ENCODE measurements at regions not wholly inside any gene's neighbourhood (a gene's known extent, or its start where the extent isn't known, plus 50 kb on each side); places are given as distances from the start of the nearest gene placed in this dataset.

DNA sequence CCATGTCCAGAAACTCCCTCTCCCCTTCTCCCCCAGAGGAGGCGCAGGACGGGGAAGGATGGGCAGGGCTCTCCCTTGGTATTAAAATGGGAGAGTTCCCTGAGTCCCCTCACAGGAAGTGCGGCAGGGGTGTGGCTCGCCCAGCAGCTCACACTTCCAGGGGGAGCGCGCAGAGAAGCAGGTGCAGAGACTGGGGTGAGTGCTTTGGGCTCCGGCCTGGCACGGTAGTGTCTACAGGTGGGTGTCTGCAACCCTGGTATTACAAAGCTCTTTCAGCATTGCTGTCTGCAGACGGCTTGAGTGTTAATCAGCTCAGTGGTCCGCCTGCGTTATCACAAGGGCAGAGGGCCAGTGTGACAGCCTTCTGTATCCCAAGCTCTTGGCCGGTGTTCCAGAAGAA is 114.9 kb upstream of the FBXL7 start (continued):
- TF ChIP-seq ETV6 (conservative IDR thresholded peaks at IDR 0.05 in 1 of 2, IDR thresholded peaks at IDR 0.05 in 1 of 2; ENCODE audit: borderline replicate concordance in 1 of 2, low read depth in 1 of 2) (no peak), CBX5 (IDR thresholded peaks at IDR 0.05; ENCODE audit: low read depth) (no peak), TAF1 (IDR thresholded peaks at IDR 0.05; ENCODE audit: borderline replicate concordance, low read depth, low read length) (no peak), NR2C2 (IDR thresholded peaks at IDR 0.05; ENCODE audit: borderline replicate concordance, control insufficient read depth, insufficient read length, low read depth) (no peak), KAT2A (conservative IDR thresholded peaks at IDR 0.05; ENCODE audit: control insufficient read depth, low read depth, low read length) (no peak)

DNA sequence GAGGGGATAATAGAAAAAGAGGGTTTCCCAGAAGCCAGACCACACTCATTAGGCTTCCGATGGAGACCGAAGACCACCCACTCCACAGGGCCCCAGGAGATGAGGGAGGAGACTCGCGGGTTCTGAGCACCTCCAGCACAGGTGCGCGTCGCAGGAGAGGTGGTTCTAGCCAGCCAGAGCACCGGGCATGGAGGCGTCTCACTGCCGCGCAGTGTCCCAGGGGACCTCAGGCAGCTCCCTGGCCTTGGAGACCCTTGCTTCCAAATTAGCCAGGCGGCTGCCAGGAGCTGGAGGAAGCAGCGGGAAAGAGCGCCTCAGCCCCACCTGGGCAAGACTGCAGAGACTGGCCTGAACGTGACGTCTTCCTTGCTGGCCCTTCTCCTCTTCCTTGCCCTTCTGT is 115.4 kb upstream of the FBXL7 start:
- POLR2A ChIA-PET, result no interaction called here

More for the DNA sequence above, 115.4 kb upstream of the FBXL7 start:
- intact Hi-C loops (cut with micrococcal nuclease; ENCODE audit: unreplicated experiment), result no loop called here
- Histone ChIP-seq H2AFZ (ENCODE audit: control insufficient read depth, low read depth, low read length) (no peak overlapping the region), H3K27ac (ENCODE audit: control insufficient read depth, insufficient read depth) (no peak overlapping the region), H3K9me3 (replicated peaks; ENCODE audit: control insufficient read depth, insufficient read depth, low read length) (no peaks in the 10 kb centered on the region), H3K27me3 (replicated peaks in 1 of 2; ENCODE audit: control insufficient read depth in 2 of 2, insufficient read depth in 2 of 2, low read length in 1 of 2) (no peaks in the 10 kb centered on the region), H3K4me1 (ENCODE audit: control insufficient read depth, insufficient read depth, low read length) (no peaks in the 10 kb centered on the region), H3K9ac (ENCODE audit: control insufficient read depth, insufficient read depth, low read length) (no peak overlapping the region), H3K4me3 (no peak overlapping the region), H3K79me2 (ENCODE audit: control insufficient read depth, insufficient read depth, low read length) (no peaks in the 10 kb centered on the region), H3K36me3 (ENCODE audit: control insufficient read depth in 2 of 2, insufficient read depth in 2 of 2, low read length in 1 of 2) (no peaks in the 10 kb centered on the region), H4K20me1 (ENCODE audit: control insufficient read depth, insufficient read depth) (no peaks in the 10 kb centered on the region), H3K4me2 (ENCODE audit: control insufficient read depth, insufficient read depth) (no peak overlapping the region)
- no peak for FAIRE-seq
- no peak for TF ChIP-seq IRF4 (IDR thresholded peaks at IDR 0.05; ENCODE audit: low read depth, low read length)
- no peak for TF ChIP-seq CREB1 (IDR thresholded peaks at IDR 0.05; ENCODE audit: low read depth)
- TF ChIP-seq MYB (IDR thresholded peaks at IDR 0.05; ENCODE audit: borderline replicate concordance, low read depth, low read length), result no peak
- TF ChIP-seq MYC (IDR thresholded peaks at IDR 0.05; ENCODE audit: insufficient read depth, insufficient read length, insufficient replicate concordance, low read length, severe bottlenecking), result no peak
- TF ChIP-seq, protein P1, sequence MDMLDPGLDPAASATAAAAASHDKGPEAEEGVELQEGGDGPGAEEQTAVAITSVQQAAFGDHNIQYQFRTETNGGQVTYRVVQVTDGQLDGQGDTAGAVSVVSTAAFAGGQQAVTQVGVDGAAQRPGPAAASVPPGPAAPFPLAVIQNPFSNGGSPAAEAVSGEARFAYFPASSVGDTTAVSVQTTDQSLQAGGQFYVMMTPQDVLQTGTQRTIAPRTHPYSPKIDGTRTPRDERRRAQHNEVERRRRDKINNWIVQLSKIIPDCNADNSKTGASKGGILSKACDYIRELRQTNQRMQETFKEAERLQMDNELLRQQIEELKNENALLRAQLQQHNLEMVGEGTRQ (IDR thresholded peaks at IDR 0.05; ENCODE audit: borderline replicate concordance, low read depth, low read length), result no peak
- no peak for TF ChIP-seq TARDBP (IDR thresholded peaks at IDR 0.05; ENCODE audit: borderline replicate concordance)
- TF ChIP-seq, protein P2, sequence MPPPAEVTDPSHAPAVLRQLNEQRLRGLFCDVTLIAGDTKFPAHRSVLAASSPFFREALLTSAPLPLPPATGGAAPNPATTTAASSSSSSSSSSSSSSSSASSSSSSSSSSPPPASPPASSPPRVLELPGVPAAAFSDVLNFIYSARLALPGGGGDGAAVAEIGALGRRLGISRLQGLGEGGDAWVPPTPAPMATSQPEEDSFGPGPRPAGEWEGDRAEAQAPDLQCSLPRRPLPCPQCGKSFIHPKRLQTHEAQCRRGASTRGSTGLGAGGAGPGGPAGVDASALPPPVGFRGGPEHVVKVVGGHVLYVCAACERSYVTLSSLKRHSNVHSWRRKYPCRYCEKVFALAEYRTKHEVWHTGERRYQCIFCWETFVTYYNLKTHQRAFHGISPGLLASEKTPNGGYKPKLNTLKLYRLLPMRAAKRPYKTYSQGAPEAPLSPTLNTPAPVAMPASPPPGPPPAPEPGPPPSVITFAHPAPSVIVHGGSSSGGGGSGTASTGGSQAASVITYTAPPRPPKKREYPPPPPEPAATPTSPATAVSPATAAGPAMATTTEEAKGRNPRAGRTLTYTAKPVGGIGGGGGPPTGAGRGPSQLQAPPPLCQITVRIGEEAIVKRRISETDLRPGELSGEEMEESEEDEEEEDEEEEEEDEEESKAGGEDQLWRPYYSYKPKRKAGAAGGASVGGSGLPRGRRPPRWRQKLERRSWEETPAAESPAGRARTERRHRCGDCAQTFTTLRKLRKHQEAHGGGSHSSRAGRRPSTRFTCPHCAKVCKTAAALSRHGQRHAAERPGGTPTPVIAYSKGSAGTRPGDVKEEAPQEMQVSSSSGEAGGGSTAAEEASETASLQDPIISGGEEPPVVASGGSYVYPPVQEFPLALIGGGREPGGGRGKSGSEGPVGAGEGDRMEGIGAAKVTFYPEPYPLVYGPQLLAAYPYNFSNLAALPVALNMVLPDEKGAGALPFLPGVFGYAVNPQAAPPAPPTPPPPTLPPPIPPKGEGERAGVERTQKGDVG (CRISPR knock-in tag; IDR thresholded peaks at IDR 0.05), result no peak
- no peak for TF ChIP-seq PAX5 (IDR thresholded peaks at IDR 0.05; ENCODE audit: borderline replicate concordance, low read depth, low read length)
- TF ChIP-seq EP300 (IDR thresholded peaks at IDR 0.05; ENCODE audit: borderline replicate concordance in 1 of 2, control insufficient read depth in 1 of 2, low read depth in 2 of 2, low read length in 2 of 2), result no peak
- no peak for TF ChIP-seq BACH1 (IDR thresholded peaks at IDR 0.05; ENCODE audit: borderline replicate concordance)
- TF ChIP-seq SREBF2 (IDR thresholded peaks at IDR 0.05; ENCODE audit: low read length), result no peak
- TF ChIP-seq HDAC6 (IDR thresholded peaks at IDR 0.05; ENCODE audit: unreplicated experiment), result no peak
- no peak for TF ChIP-seq ZNF217 (IDR thresholded peaks at IDR 0.05)
- no peak for TF ChIP-seq FOS (IDR thresholded peaks at IDR 0.05; ENCODE audit: borderline replicate concordance, extremely low read depth, insufficient read length)
- no peak for TF ChIP-seq RCOR1 (conservative IDR thresholded peaks at IDR 0.05; ENCODE audit: low read depth, low read length)
- no peak for TF ChIP-seq CEBPB (IDR thresholded peaks at IDR 0.05; ENCODE audit: borderline replicate concordance in 1 of 2, low read depth in 2 of 2, low read length in 2 of 2)
- DNase-seq (ENCODE audit: low read depth, low spot score), result no peak
- ChIA-PET SMC1A (ENCODE audit: uncharacterized antibody, unreplicated experiment) (no interaction called here), CTCF (no interaction called here), RAD21 (ENCODE audit: unreplicated experiment) (no interaction called here)
- in situ Hi-C loops (cut with MboI), result no loop called here
- 56% methylated on average over 16 of the region's 16 CpGs for WGBS (ENCODE audit: insufficient coverage, insufficient replicate concordance, low lambda C conversion rate, missing lambda C conversion rate)
- no peak for ATAC-seq
- no TSS peak for BruUV-seq (replicated peaks)
